ENCODE measurements at regions not wholly inside any gene's neighbourhood (a gene's known extent, or its start where the extent isn't known, plus 50 kb on each side); places are given as distances from the start of the nearest gene placed in this dataset.
"Not testable (repeated sequence)": the region's sequence is repeated elsewhere in the genome, so short reads cannot be mapped to it uniquely, and the experiment has no call there.

GRCh38 chr1:25171013-25171412 lies 61.3 kb downstream of the SYF2 start:
- DNase-seq (ENCODE audit: low spot score): not testable (repeated sequence)

DNA sequence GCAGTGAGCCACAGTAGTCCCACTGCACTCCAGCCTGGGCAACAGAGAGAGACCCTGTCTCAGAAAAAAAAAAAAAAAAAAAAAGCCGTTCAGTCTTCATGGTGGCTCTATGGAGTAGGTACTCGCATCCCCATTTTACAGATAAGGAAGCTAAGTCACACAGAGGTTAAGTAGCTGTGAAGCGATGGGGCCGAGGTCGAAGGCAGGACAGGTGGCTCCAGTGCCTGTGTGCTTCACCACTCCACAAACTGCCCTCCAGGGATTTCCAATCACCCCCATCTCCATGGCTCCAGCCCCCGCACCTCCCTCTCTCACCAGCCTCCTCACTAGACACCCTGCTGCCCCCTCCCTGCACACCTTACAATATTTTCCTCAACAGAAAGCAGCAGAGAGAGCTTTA lies 61.9 kb downstream of the SYF2 start:
- DNase-seq (ENCODE audit: low spot score): no peak

DNA sequence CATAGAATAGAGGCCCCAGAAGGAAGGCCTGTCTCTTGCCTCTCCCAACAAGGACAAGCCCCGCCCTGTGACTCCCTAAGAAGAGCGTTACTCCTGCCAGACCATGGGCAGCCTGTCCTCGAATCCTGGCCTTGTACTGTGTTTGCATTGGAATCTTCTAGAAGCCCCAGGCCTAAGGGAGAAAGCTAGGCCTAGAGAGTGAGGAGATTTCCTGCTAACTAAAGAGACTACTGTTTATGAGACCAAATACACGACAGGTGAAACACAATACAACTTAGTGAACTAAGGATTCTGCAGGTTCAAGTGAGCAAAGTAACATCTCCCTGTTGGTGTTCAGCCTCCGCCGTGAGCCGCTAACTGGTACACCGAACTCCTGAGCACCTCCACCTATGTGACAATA lies 62.7 kb downstream of the SYF2 start:
- no peak for DNase-seq (ENCODE audit: low spot score)

GRCh38 chr1:25169168-25169567 lies 63.1 kb downstream of the SYF2 start:
- DNase-seq (ENCODE audit: low spot score): no peak

GRCh38 chr1:25168193-25169071 lies 63.9 kb downstream of the SYF2 start:
- no peak for DNase-seq (ENCODE audit: low spot score)

DNA sequence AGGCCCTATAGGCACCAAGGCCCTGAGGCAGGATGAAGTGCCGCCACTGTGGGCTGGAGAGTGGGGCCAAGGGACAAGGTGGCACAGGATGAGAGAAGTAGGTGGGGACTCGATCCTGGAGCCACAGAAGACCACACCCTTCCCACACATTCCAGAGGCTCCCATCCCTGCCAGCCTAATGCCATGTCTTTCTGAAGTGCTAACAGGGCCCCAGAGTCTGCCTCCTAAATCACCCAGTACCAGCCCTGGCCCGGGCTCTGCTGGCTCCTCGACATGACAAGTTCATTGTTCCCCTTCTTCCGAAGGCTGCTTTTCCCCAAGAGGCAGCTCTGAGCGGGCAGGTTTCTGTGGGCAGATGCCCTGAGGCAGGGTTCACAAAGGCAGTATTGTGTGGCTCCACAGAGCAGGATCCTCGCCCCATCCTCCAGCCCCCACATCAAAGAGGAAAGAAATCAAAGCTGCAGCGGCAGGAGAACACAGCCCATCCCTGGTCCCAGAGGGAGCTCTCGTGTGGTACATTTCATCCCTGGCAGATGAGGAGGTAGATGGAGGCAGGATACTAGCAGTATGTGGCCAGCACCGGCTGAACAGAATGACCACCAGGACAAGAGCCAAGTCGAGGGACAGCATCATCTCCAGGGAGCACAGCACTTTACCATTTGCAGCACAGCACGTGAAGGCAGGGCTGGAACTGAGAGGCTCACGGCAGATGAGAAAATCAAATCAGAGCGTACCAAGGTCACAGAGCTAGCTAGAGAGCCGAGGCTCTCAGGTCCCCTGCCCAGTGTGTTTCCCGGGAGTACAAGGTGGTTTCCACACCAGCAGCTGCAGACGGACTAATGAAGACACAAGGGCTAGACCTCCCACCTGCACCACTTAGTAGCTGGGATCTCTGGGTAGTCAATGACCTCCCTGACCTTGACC lies 64.8 kb downstream of the SYF2 start:
- peak; percentile 64 for DNase-seq (ENCODE audit: low spot score)

DNA sequence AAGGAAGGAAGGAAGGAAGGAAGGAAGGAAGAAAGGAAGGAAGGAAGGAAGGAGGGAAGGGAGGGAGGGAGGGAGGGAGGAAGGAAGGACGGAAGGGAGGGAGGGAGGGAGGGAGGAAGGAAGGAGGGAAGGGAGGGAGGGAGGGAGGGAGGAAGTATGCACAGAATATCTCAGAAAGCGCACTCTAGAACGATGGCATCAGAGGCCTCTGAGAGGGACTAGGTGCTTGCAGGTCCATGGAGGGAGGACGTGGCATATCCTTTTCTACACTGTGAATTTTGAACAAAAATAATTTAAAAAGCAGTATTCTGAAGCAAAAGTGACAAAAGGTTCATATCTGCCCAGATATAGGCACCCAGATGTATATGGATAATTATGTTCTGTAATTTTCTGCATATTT lies 65.5 kb downstream of the SYF2 start:
- DNase-seq (ENCODE audit: low spot score): no peak

GRCh38 chr1:25163986-25164385 lies 68.3 kb downstream of the SYF2 start:
- DNase-seq (ENCODE audit: low spot score): no peak

DNA sequence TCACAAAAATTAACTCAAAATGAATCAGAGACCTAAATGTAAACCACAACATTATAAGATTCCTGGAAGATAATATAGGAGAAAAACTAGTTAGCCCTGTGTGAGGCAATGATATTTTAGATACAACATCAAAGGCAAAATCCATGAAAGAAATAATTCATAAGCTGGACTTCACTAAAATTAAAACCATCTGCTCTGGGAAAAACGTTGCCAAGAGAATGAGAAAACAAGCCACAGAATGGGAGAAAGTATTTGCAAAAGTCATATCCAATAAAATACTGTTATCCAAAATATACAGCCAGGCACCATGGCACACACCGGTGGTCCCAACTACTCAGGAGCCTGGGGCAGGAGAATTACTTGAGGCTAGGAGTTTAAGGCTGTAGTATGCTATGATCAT lies 70.3 kb downstream of the SYF2 start:
- no peak for DNase-seq (ENCODE audit: low spot score)

DNA sequence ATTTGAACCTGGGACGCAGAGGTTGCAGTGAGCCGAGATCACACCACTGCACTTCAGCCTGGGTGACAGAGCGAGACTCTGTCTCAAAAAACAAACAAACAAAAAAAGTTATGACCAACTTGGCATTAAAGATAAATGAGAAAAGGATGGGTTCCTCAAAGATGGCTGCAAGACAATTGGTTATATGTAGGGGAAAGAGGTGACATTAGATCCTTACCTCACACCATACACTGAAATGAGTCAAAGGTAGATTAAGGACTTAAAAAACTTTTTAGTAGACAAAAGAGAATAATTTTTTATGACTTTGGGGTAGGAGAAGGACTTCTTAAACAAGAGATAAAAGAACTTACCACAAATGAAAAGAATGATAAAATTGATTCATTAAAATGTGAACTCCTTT lies 74.5 kb downstream of the SYF2 start:
- no peak for DNase-seq (ENCODE audit: low spot score)

DNA sequence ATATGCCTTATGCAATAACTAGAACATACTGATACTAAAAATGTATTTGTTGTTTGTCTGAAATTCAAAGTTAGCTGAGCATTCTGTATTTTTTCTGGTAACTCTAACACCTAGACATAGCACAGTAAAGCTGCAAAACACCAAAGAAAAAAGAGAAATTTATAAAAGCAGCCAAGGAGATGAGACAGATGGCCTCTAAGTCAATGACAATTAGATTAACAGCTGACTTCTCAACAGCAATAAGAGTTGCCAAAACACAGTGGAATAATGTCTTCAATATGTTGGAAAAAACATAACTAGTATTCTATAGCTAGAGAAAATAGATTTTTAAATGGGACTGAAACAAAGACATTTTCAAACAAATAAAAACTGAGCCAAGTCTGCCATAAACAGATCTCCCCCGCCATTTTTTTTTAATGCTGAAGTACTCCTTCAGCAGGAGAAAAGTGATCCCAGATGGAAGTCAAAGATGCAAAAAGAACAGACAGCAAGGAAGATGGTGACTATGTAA lies 81.3 kb downstream of the SYF2 start:
- no peak for DNase-seq (ENCODE audit: low spot score)

- DNase-seq (ENCODE audit: low spot score): no peak
These were observed 83.5 kb downstream of the SYF2 start for GRCh38 chr1:25148673-25149300.

GRCh38 chr1:25146451-25146855 lies 85.8 kb downstream of the SYF2 start:
- DNase-seq (ENCODE audit: low spot score): no peak

DNA sequence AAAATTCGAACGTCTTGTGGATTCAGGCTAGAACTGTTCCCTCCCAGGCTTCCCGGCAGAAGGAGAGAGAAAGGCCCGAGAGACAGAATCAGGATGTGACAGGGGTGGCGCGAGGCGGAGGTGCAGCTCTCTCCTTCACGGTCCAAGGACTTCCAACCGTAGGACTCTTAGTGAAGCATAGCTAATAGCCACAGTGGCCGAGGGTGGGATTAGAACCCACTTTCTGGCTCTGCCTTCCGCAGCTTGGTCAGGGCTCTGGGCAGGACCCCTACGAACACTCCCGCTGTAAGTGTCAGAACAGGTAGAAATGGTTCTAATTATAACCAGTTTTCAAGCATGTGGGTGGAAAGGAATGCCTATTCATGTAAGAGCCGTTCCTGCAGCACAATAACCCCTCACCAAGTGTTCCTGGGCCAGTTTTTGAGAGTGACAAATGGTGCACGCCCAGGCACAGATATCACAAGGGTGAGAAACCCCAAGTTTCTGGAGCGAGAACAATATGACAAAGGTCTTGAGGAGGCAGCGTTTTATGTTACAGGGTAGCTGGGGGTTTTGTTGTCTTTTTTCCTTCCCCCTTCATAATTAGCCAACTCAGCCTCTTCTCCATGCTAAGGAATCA lies 86.4 kb downstream of the SYF2 start:
- DNase-seq (ENCODE audit: low spot score): no peak

DNA sequence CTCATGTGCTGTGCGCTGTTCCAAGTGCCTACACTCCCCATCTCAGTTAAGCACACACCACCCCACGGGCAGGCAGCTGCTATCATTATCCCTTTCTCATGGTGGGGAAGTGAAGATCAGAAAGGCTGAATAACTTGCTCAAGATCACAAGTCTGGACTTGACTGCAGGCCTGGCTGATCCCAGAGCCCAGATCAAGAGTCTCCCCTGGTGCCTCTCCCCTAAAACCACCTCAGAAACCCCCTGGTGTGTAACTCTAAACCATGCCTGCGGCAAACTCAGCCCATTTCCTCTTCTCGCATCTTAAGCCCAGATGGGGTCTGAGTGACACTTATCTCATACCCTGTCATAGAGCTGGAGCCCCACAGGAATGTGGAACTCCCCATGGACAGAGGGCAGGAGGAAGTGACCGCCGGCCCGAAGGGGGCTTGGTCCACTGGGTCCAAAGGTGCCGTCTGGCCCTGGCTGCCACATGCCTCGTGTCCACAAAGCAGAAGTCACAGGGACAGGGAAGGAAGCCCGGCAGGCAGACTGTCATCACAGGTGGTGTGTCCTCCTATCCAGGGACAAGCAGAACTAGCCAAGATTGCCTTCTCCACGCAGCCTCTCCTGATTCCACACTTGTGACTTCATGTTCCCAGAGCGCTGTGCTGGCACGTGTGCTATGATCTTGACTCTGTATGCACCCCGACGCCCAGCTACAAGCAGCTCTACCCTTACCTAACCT lies 92.1 kb downstream of the SYF2 start:
- DNase-seq (ENCODE audit: low spot score): no peak

- DNase-seq (ENCODE audit: low spot score): no peak
These were observed 94.5 kb downstream of the SYF2 start for GRCh38 chr1:25137521-25138395.

DNA sequence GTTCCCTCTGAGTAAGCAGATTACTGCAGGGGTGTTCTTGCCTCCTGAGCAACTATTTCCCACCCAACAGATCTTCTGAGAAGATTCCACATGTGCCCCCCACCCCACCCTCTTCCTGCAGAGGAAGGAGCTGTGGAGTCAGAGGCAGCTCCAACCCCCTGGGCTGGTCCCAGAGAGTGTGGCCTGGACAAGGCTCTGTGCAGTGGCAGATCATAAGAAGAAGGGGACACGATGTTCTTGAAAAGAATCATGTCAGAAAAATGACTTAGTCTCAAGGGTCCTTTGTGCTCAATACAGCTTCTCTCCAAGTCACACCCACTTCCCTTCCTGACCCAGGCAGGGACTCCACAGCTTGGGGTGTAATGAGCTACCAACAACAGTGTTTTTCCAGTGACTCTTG lies 95.2 kb downstream of the SYF2 start:
- no peak for DNase-seq (ENCODE audit: low spot score)

DNA sequence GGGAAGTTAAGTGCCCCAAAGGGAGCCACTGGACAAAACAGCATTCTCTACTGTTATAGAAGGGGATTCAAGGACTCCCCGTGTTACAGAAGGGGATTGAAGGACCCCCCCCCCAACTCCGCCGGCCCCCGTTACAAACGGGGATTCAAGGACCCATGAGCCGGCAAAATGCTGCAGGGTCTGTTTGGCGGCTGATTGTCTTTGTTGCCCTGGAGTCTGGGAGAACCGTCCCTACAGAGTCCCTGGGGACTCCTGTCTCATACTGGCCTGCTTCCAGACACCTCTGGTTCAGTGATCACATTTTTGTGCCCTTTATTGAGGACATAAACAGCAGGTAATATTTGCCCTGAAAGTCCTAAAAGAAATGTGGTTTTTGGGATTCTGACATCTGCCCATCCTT lies 96.4 kb downstream of the SYF2 start:
- no peak for DNase-seq (ENCODE audit: low spot score)

DNA sequence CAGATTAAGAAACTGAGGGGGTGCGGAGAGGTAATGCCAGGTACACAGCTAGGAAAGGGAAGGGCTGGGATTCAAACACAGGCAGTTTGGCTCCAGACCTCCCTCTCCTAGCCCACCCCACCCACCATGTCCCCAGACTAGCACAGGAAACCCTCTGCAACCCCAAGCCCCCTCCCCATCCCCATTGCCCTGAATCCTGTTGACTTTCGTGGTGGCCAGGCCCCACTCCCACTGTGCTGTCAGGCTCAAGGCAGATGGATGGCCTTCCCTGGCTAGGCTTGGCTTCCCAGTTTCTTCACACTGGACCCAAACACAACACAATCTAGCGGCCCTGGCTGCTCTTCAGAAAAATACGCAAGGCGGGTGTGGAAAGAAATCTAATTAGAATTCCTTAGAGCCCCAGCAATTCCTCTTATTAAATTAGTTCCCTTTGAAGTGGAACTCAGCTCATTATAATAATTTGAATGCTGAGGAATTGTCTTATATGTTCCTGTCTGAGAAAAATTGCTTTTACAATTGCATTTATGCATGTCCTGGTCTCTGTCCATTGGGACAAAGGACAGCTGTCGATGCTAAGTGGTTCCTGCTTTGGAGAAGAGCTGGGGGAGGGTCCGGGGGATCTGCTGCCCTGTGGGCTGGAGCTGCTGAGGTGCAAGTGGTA lies 97.4 kb downstream of the SYF2 start:
- DNase-seq (ENCODE audit: low spot score): no peak

DNA sequence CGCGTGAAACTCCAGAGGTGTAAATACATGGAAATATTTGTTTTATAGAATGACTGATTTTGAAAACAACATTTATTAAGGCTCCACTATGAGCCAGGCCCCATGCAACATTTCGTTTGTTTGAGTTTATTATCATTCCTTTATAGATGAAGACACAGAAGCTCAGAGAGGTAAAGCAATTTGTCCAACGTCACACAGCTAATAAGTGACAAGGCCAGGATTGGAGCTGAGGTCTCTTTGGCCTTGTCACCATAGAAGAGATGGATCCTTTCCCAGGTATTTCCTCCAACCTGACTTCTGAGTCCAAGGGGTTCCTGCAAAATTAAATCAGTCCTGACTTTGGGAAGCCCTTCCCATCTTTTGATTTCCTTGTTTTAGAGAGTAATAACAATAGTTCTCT lies 98.0 kb downstream of the SYF2 start:
- no peak for DNase-seq (ENCODE audit: low spot score)
